Naive thymus-derived CD4-positive, alpha-beta T cell (primary cell): ENCODE measurements at regions not wholly inside any gene's neighbourhood (a gene's known extent, or its start where the extent isn't known, plus 50 kb on each side); places are given as distances from the start of the nearest gene placed in this dataset.
"Not testable (repeated sequence)": the region's sequence is repeated elsewhere in the genome, so short reads cannot be mapped to it uniquely, and the experiment has no call there.

Source experiments
- ATAC-seq: fragments of 150-1000 bp; cut with Tn5 transposase; 2 replicates; pipeline ENCODE4 v1.10.0; 2021; ENCODE audit warnings: mild to moderate bottlenecking, moderate library complexity
- CTCF ChIA-PET: fragments of 350-600 bp; sonication (Branson Sonifier 250); formaldehyde crosslinking; loops from one replicate; lab custom pipeline; 2021; ENCODE audit warnings: antibody characterized with exemption; lab: Charles Lee
- POLR2A ChIA-PET: fragments of 350-600 bp; sonication (Branson Sonifier 250); formaldehyde crosslinking; loops from one replicate; lab custom pipeline; 2021; ENCODE audit warnings: antibody characterized with exemption, inconsistent platforms; lab: Charles Lee
- DNase-seq, 9 donors: peaks; one replicate each; pipeline versions ENCODE4 v3.0.0 to v3.0.0-alpha.2; 2020 to 2022; ENCODE audit warnings: mixed read lengths in 1 of 9
- H3K27ac ChIP-seq: one replicate; pipeline ENCODE4 v1.7.0; 2013; ENCODE audit warnings: mild to moderate bottlenecking, low read depth, low read length, moderate library complexity
- H3K27me3 ChIP-seq, 2 donors: one replicate each; pipeline ENCODE4 v1.7.0; 2013; ENCODE audit warnings: low read length in 2 of 2, mild to moderate bottlenecking in 2 of 2, moderate library complexity in 2 of 2; ENCODE audit not compliant: control insufficient read depth in 2 of 2, insufficient read depth in 2 of 2
- H3K36me3 ChIP-seq, 3 experiments: 1 replicate in 2 of 3; 2 replicates in 1 of 3; pipeline ENCODE4 v1.7.0; 2013; ENCODE audit warnings: low read length in 3 of 3, mild to moderate bottlenecking in 3 of 3, moderate library complexity in 1 of 3; ENCODE audit not compliant: insufficient read depth in 3 of 3, control insufficient read depth in 2 of 3
- H3K4me1 ChIP-seq, 2 donors: one replicate each; pipeline ENCODE4 v1.7.0; 2013; ENCODE audit warnings: low read length in 2 of 2, mild to moderate bottlenecking in 2 of 2, moderate library complexity in 1 of 2; ENCODE audit not compliant: control insufficient read depth in 2 of 2, insufficient read depth in 2 of 2
- H3K4me3 ChIP-seq: 2 replicates; pipeline ENCODE4 v1.7.0; 2013; ENCODE audit warnings: mild to moderate bottlenecking, low read length
- H3K9me3 ChIP-seq, 3 experiments: 1 replicate in 2 of 3; 2 replicates in 1 of 3; pipeline ENCODE4 v1.7.0; 2013; ENCODE audit warnings: low read length in 3 of 3; ENCODE audit not compliant: control insufficient read depth in 2 of 3
- H3K27ac Mint-ChIP-seq, 9 donors: one replicate each; pipeline ENCODE4 v1.8.0; 2020 to 2022; ENCODE audit warnings: mixed read lengths in 9 of 9, mild to moderate bottlenecking in 8 of 9, moderate library complexity in 5 of 9, inconsistent platforms in 2 of 9
- H3K27me3 Mint-ChIP-seq, 5 donors: one replicate each; pipeline ENCODE4 v1.8.0; 2021 to 2022; ENCODE audit warnings: mixed read lengths in 5 of 5, mild to moderate bottlenecking in 1 of 5
- H3K36me3 Mint-ChIP-seq, 5 donors: one replicate each; pipeline ENCODE4 v1.8.0; 2020 to 2022; ENCODE audit warnings: mixed read lengths in 5 of 5, mild to moderate bottlenecking in 3 of 5, inconsistent platforms in 1 of 5
- H3K4me1 Mint-ChIP-seq, 7 donors: one replicate each; pipeline ENCODE4 v1.8.0; 2020 to 2022; ENCODE audit warnings: mixed read lengths in 7 of 7, mild to moderate bottlenecking in 3 of 7, inconsistent platforms in 1 of 7
- H3K4me3 Mint-ChIP-seq, 10 donors: one replicate each; pipeline ENCODE4 v1.8.0; 2020 to 2022; ENCODE audit warnings: mild to moderate bottlenecking in 10 of 10, mixed read lengths in 10 of 10, moderate library complexity in 6 of 10, inconsistent platforms in 2 of 10
- H3K9me3 Mint-ChIP-seq, 11 donors: one replicate each; pipeline ENCODE4 v1.8.0; 2020 to 2022; ENCODE audit warnings: mixed read lengths in 11 of 11, mild to moderate bottlenecking in 4 of 11, inconsistent platforms in 1 of 11, moderate library complexity in 1 of 11
- intact Hi-C, 2 donors: fragments of 100-400 bp; cut with micrococcal nuclease; formaldehyde crosslinking; loops; one replicate each; pipeline ENCODE4 v1.15.1; 2023

DNA sequence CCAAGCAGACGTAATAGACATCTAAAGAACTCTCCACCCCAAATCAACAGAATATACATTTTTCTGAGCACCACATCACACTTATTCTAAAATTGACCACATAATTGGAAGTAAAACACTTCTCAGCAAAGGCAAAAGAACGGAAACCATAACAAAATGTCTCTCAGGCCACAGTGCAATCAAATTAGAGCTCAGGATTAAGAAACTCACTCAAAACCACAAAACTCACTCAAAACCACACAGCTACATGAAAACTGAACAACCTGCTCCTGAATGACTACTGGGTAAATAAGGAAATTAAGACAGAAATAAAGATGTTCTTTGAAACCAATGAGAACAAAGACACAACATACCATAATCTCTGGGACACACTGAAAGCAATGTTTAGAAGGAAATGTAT, 1879.4 kb upstream of the CELF4 start:
- H3K4me1 Mint-ChIP-seq, H3K4me3 Mint-ChIP-seq, H3K36me3 Mint-ChIP-seq, H3K36me3 ChIP-seq, H3K4me3 ChIP-seq, ATAC-seq, H3K9me3 ChIP-seq, H3K27me3 ChIP-seq, POLR2A ChIA-PET, intact Hi-C loops, DNase-seq, H3K27ac ChIP-seq, H3K4me1 ChIP-seq, H3K27me3 Mint-ChIP-seq, CTCF ChIA-PET, H3K27ac Mint-ChIP-seq: not testable (repeated sequence)
- H3K9me3 Mint-ChIP-seq = peaks cover 0 to 18% (median 7%) of the 10 kb centered on the region in 11 donors

DNA sequence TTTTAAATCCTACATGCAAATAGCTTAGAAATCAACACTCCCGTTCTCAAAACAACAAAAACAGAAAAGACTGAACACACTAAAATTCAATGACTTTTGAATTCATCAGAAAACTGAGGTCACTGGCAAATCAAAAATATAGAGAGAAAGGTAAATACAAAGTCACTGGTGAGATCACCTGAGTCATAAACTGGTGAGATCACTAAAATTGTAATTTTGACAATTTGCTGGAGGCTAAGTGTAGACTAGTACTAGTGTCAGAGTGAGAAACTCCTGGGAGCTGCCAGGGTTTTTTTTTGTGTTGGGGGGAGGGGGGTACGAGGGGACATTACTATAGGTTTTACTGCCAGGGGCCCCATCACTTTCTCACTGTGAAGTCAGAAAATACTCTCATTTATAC, 1876.0 kb upstream of the CELF4 start:
- POLR2A ChIA-PET = no interaction called here
- no peaks in the 10 kb centered on the region for H3K9me3 ChIP-seq
- no peaks in the 10 kb centered on the region for H3K36me3 Mint-ChIP-seq
- CTCF ChIA-PET = no interaction called here
- DNase-seq = no peak
- no peaks in the 10 kb centered on the region for H3K36me3 ChIP-seq
- ATAC-seq = no peak
- intact Hi-C loops = no loop called here
- no peak overlapping the region for H3K4me3 ChIP-seq
- no peak overlapping the region for H3K4me3 Mint-ChIP-seq
- H3K27ac Mint-ChIP-seq = no peak overlapping the region
- no peaks in the 10 kb centered on the region for H3K4me1 Mint-ChIP-seq
- H3K27me3 Mint-ChIP-seq = no peaks in the 10 kb centered on the region
- H3K27ac ChIP-seq = no peak overlapping the region
- peaks cover 2 to 31% (median 12%) of the 10 kb centered on the region in 11 donors for H3K9me3 Mint-ChIP-seq
- H3K27me3 ChIP-seq = no peaks in the 10 kb centered on the region
- H3K4me1 ChIP-seq = no peaks in the 10 kb centered on the region

GRCh38 chr18:39435996-39436395, 1870.4 kb upstream of the CELF4 start:
- ATAC-seq (no peak), DNase-seq (no peak)
- Mint-ChIP-seq H3K9me3 (peaks cover 0 to 20% (median 4%) of the 10 kb centered on the region in 11 donors), H3K27ac (no peak overlapping the region), H3K36me3 (no peaks in the 10 kb centered on the region), H3K27me3 (no peaks in the 10 kb centered on the region), H3K4me3 (no peak overlapping the region), H3K4me1 (no peaks in the 10 kb centered on the region)
- POLR2A ChIA-PET = no interaction called here
- Histone ChIP-seq H3K9me3 (no peaks in the 10 kb centered on the region), H3K36me3 (no peaks in the 10 kb centered on the region), H3K4me1 (no peaks in the 10 kb centered on the region), H3K27me3 (no peaks in the 10 kb centered on the region), H3K27ac (no peak overlapping the region), H3K4me3 (no peak overlapping the region)
- intact Hi-C loops = no loop called here
- CTCF ChIA-PET = no interaction called here

DNA sequence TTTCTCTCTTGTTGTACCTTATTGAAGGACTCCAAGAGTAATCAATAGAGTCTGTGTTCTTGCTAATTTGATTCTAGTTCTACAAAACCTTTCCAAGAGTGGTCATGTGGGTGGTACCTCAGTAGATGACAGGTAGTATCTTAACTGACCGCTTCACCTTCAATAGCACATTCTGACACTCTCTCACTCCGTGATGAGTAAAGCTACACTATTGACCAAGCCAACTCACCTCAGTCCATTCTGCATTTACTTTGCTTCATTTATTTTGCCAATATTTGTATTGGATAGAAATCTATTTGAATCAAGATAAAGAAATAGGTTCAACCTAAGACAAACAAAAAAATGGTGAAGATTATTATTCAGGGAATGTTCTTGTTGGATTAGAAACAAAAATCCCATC, 1869.6 kb upstream of the CELF4 start:
- H3K36me3 ChIP-seq = no peaks in the 10 kb centered on the region
- POLR2A ChIA-PET = no interaction called here
- no peak for DNase-seq
- no peaks in the 10 kb centered on the region for H3K27me3 ChIP-seq
- no peaks in the 10 kb centered on the region for H3K4me1 Mint-ChIP-seq
- no peak overlapping the region for H3K27ac ChIP-seq
- no peak overlapping the region for H3K27ac Mint-ChIP-seq
- H3K9me3 Mint-ChIP-seq = peaks cover 0 to 23% (median 5%) of the 10 kb centered on the region in 11 donors
- no peak overlapping the region for H3K4me3 ChIP-seq
- no peaks in the 10 kb centered on the region for H3K36me3 Mint-ChIP-seq
- H3K4me1 ChIP-seq = no peaks in the 10 kb centered on the region
- ATAC-seq = no peak
- no peak overlapping the region for H3K4me3 Mint-ChIP-seq
- H3K27me3 Mint-ChIP-seq = no peaks in the 10 kb centered on the region
- CTCF ChIA-PET = no interaction called here
- intact Hi-C loops = no loop called here
- no peaks in the 10 kb centered on the region for H3K9me3 ChIP-seq

DNA sequence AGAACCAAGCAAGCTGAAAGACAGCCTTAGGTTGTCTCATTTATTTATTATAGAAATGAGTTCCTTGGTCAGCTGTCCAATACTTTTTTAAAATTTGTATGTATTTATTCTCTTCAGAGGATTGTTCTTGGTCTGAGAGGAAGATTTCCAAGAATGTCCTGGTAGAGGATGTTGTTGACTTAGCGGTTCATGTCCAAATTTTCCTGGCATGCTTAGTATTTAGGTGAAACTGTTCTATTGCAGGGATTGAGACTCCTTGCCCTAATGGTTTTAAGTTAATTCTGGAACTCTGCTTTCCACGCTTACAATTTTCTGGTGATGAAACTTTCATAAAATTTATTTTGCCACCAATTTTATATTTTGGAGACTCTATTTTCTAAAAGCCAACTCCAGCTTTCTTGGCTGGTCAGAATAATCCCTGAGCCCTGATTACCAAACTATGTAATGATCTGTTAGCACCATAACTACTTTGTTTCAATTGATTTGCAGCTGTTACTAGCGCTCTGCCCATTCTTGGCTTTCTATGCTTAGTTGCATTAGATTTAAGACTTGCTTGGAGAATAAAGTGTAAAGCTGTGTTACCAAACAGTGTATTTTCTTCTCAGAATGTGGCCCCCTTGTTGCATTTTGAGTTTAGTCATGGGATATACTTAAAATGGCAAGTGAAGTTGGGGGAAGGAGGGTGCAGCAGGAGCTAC, 1868.8 kb upstream of the CELF4 start:
- Mint-ChIP-seq H3K9me3 (peaks cover 0 to 30% (median 5%) of the 10 kb centered on the region in 11 donors), H3K4me3 (no peak overlapping the region), H3K36me3 (no peaks in the 10 kb centered on the region), H3K27ac (no peak overlapping the region), H3K27me3 (no peaks in the 10 kb centered on the region), H3K4me1 (no peaks in the 10 kb centered on the region)
- no peak overlapping the region for H3K27ac ChIP-seq
- no peak for DNase-seq
- POLR2A ChIA-PET = no interaction called here
- H3K36me3 ChIP-seq = no peaks in the 10 kb centered on the region
- intact Hi-C loops = no loop called here
- H3K9me3 ChIP-seq = no peaks in the 10 kb centered on the region
- no peak for ATAC-seq
- H3K27me3 ChIP-seq = no peaks in the 10 kb centered on the region
- no peaks in the 10 kb centered on the region for H3K4me1 ChIP-seq
- CTCF ChIA-PET = no interaction called here
- H3K4me3 ChIP-seq = no peak overlapping the region

DNA sequence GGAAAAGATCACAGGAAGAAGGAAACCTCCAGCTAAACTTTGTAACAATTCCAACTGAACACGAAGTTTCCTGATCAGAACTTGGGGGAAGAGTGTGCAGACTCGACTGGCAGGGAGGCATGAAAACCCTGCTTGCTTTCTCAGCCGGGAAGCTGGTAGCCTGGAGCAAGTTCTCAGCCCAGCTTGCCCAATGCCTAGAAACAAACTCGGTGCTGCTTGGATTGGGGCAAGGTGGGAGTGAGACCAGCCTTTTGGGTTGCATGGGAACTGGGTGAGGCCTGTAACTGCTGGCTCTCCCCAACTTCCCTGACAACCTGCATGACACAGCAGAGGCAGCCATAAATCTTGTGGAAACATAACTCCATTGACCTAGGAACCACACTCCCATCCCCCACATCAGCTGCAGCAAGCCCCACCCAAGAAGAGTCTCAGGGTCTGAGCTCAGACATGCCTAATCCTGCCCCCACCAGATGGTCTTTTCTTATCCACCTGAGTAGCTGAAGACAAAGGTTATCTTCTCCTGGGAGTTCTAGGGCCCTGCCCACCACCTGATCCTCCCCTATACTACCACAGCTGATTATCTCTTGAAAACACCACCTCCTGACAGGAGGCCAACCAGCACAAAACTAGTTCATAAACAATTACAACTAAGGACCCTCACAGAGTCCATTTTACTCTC, 1859.7 kb upstream of the CELF4 start:
- Mint-ChIP-seq H3K27ac (no peak overlapping the region), H3K4me1 (no peaks in the 10 kb centered on the region), H3K27me3 (no peaks in the 10 kb centered on the region), H3K4me3 (no peak overlapping the region), H3K36me3 (no peaks in the 10 kb centered on the region), H3K9me3 (peaks cover 3 to 47% (median 10%) of the 10 kb centered on the region in 11 donors)
- Histone ChIP-seq H3K4me3 (no peak overlapping the region), H3K27me3 (no peaks in the 10 kb centered on the region), H3K27ac (no peak overlapping the region), H3K9me3 (no peaks in the 10 kb centered on the region), H3K4me1 (no peaks in the 10 kb centered on the region), H3K36me3 (no peaks in the 10 kb centered on the region)
- POLR2A ChIA-PET = no interaction called here
- DNase-seq (no peak), ATAC-seq (no peak)
- CTCF ChIA-PET = no interaction called here
- intact Hi-C loops = no loop called here

DNA sequence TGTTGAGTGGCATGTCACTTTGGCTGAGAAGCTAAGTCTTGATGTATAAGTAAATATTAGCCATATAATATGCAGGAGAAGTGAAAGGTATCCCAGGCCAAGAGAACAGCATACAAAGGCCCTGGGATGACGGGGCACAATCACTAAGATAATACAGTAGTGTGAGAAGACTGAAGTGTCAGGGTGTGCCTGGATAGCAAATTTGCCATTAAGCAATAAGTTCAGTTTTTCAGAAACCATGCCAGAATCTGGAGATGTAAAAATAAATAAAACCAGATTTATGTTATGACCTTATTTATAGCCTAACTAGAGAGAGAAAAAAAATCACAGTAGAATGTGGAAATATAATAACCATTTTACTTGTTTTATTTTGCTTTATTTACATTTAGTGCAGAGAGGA, 1858.7 kb upstream of the CELF4 start:
- Mint-ChIP-seq H3K4me3 (no peak overlapping the region), H3K27me3 (no peaks in the 10 kb centered on the region), H3K27ac (no peak overlapping the region), H3K36me3 (no peaks in the 10 kb centered on the region), H3K9me3 (peaks cover 3 to 38% (median 10%) of the 10 kb centered on the region in 11 donors), H3K4me1 (no peaks in the 10 kb centered on the region)
- ATAC-seq = no peak
- ChIA-PET POLR2A (no interaction called here), CTCF (no interaction called here)
- H3K27ac ChIP-seq = no peak overlapping the region
- H3K4me3 ChIP-seq = no peak overlapping the region
- no peaks in the 10 kb centered on the region for H3K36me3 ChIP-seq
- H3K27me3 ChIP-seq = no peaks in the 10 kb centered on the region
- no peak for DNase-seq
- no peaks in the 10 kb centered on the region for H3K9me3 ChIP-seq
- intact Hi-C loops = no loop called here
- H3K4me1 ChIP-seq = no peaks in the 10 kb centered on the region
